ENCODE measurements at regions not wholly inside any gene's neighbourhood (a gene's known extent, or its start where the extent isn't known, plus 50 kb on each side); places are given as distances from the start of the nearest gene placed in this dataset.
A peak's percentile ranks its signal among the peaks of the same experiment; 100 is the strongest.

GRCh38 chr7:132023466-132023865, 467.0 kb upstream of the PODXL start:
- TF ChIP-seq, protein P1, sequence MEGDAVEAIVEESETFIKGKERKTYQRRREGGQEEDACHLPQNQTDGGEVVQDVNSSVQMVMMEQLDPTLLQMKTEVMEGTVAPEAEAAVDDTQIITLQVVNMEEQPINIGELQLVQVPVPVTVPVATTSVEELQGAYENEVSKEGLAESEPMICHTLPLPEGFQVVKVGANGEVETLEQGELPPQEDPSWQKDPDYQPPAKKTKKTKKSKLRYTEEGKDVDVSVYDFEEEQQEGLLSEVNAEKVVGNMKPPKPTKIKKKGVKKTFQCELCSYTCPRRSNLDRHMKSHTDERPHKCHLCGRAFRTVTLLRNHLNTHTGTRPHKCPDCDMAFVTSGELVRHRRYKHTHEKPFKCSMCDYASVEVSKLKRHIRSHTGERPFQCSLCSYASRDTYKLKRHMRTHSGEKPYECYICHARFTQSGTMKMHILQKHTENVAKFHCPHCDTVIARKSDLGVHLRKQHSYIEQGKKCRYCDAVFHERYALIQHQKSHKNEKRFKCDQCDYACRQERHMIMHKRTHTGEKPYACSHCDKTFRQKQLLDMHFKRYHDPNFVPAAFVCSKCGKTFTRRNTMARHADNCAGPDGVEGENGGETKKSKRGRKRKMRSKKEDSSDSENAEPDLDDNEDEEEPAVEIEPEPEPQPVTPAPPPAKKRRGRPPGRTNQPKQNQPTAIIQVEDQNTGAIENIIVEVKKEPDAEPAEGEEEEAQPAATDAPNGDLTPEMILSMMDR (IDR thresholded peaks at IDR 0.05; ENCODE audit: control insufficient read depth, insufficient read depth, low read depth, low read length, missing control alignments): no peak
- no peak for DNase-seq (ENCODE audit: low read depth)
- no peak overlapping the region for H3K4me3 ChIP-seq (ENCODE audit: control insufficient read depth, low read depth, low read length)

DNA sequence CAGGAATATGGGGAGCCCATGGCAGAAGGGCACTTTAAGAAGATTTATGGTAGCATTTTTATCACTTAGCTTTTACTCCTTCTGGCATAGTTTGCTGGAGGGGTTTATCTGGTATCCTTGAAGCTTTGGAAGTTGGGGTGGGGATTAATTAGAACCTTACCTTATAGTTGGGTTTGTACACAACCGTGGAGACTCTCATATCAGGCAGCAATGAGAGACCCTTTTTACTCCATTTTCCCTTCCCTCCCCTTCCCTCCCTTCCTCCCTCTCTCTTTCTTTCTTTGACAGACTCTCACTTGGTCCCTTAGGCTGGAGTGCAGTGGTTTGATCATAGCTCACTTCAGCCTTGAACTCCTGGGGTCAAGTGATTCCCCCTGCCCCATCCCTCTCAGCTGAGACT, 465.8 kb upstream of the PODXL start:
- TF ChIP-seq, protein P1 (IDR thresholded peaks at IDR 0.05; ENCODE audit: control insufficient read depth, insufficient read depth, low read depth, low read length, missing control alignments): no peak
- no peak for DNase-seq (ENCODE audit: low read depth)
- H3K4me3 ChIP-seq (ENCODE audit: control insufficient read depth, low read depth, low read length): no peak overlapping the region

- TF ChIP-seq, protein P1 (IDR thresholded peaks at IDR 0.05; ENCODE audit: control insufficient read depth, insufficient read depth, low read depth, low read length, missing control alignments): no peak
- H3K4me3 ChIP-seq (ENCODE audit: control insufficient read depth, low read depth, low read length): no peak overlapping the region
- no peak for DNase-seq (ENCODE audit: low read depth)
These were observed 463.3 kb upstream of the PODXL start for GRCh38 chr7:132019703-132020102.

DNA sequence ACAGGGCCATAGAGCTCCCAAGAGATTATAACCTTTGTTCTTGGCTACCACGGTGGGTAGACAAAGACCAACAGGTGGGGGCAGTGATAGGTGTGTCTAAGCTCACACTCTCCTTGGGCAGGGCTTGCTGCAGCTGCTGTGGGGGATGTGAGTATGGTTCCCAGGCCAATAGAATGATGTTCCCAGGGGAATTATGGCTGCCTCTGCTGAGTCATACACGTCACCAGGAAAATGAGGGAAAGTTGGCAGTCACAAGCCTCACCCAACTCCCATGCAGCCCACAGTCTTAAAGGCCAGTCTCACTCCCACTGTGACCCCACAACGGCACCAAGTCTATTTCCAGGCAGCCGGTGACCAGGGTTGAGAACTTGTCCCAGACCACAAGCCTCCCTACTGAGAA, 453.4 kb upstream of the PODXL start:
- DNase-seq (ENCODE audit: low read depth): no peak
- no peak overlapping the region for H3K4me3 ChIP-seq (ENCODE audit: control insufficient read depth, low read depth, low read length)
- TF ChIP-seq, protein P1 (IDR thresholded peaks at IDR 0.05; ENCODE audit: control insufficient read depth, insufficient read depth, low read depth, low read length, missing control alignments): no peak

DNA sequence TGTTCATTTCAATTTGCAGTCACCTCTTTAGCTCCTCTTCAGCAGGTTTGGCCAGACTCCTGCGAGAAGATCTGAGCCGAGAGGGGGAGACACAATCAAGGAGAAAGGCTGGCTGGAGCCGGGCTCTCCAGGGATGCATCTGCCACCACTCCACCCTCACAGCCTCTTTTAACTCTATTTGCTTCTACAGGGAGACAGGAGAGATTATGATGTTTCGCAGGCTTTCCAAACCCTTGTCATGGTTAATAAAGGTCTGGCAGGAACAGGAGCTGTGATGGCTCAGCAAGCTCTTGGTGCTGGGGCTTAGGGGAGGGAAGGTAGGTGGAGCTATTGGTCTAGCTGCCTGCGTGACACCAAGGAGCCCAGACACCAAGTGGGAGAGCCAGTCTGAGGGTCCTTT, 448.1 kb upstream of the PODXL start:
- no peak overlapping the region for H3K4me3 ChIP-seq (ENCODE audit: control insufficient read depth, low read depth, low read length)
- no peak for DNase-seq (ENCODE audit: low read depth)
- TF ChIP-seq, protein P1 (IDR thresholded peaks at IDR 0.05; ENCODE audit: control insufficient read depth, insufficient read depth, low read depth, low read length, missing control alignments): peak; percentile 38

GRCh38 chr7:132002343-132002968, 446.0 kb upstream of the PODXL start:
- no peak for DNase-seq (ENCODE audit: low read depth)
- H3K4me3 ChIP-seq (ENCODE audit: control insufficient read depth, low read depth, low read length): no peak overlapping the region
- TF ChIP-seq, protein P1 (IDR thresholded peaks at IDR 0.05; ENCODE audit: control insufficient read depth, insufficient read depth, low read depth, low read length, missing control alignments): no peak

All from AG09309 (cell line).